ENCODE measurements at regions not wholly inside any gene's neighbourhood (a gene's known extent, or its start where the extent isn't known, plus 50 kb on each side); places are given as distances from the start of the nearest gene placed in this dataset.
"Not testable (repeated sequence)": the region's sequence is repeated elsewhere in the genome, so short reads cannot be mapped to it uniquely, and the experiment has no call there.

GRCh38 chr6:22778438-22778837 is 209.1 kb downstream of the HDGFL1 start:
- not testable (repeated sequence) for TF ChIP-seq POLR2A, CTCF (IDR thresholded peaks at IDR 0.05)
